Sigmoid colon (tissue), 4 donors: ENCODE measurements at regions not wholly inside any gene's neighbourhood (a gene's known extent, or its start where the extent isn't known, plus 50 kb on each side); places are given as distances from the start of the nearest gene placed in this dataset.

Experiments
- POLR2A ChIP-seq, 2 donors: fragments of 450-650 bp; IDR thresholded peaks; one replicate each; pipeline ENCODE4 v1.6.1; 2016; ENCODE audit warnings: antibody characterized with exemption in 2 of 2, mild to moderate bottlenecking in 2 of 2, moderate library complexity in 2 of 2
- POLR2AphosphoS5 ChIP-seq, 4 donors: sonication (generic); formaldehyde crosslinking; IDR thresholded peaks; one replicate each; pipeline ENCODE4 v1.6.1; 2017; ENCODE audit warnings: antibody characterized with exemption in 4 of 4
- TF ChIP-seq, protein P1 (sequence below), 4 experiments: fragments of 450-650 bp in 3 of 4; fragments of 200-600 bp in 1 of 4; IDR thresholded peaks; one replicate each; pipeline ENCODE4 v1.5.1; 2016 to 2019; ENCODE audit warnings: antibody characterized with exemption in 4 of 4, mild to moderate bottlenecking in 3 of 4, moderate library complexity in 2 of 4

DNA sequence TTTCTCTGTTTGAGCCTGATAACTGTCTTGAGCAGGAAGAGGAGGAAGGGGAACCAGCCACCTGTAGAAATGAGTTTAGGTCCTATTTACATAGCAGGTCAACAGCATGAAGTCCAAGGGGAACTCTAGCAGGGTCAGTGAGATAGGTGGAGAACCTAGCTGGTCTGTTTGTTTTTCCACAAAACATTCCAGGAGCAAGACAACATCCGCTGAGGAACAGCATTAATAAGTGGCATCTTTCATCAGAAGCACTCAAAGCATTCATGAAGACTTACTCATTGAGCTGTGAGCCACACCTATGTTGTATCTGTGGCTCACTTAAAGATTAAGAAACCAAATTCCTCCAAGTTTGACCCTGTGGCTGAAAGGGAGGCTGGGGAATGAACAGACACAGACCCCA lies 115.9 kb downstream of the ACTBL2 start:
- TF ChIP-seq, protein P1, sequence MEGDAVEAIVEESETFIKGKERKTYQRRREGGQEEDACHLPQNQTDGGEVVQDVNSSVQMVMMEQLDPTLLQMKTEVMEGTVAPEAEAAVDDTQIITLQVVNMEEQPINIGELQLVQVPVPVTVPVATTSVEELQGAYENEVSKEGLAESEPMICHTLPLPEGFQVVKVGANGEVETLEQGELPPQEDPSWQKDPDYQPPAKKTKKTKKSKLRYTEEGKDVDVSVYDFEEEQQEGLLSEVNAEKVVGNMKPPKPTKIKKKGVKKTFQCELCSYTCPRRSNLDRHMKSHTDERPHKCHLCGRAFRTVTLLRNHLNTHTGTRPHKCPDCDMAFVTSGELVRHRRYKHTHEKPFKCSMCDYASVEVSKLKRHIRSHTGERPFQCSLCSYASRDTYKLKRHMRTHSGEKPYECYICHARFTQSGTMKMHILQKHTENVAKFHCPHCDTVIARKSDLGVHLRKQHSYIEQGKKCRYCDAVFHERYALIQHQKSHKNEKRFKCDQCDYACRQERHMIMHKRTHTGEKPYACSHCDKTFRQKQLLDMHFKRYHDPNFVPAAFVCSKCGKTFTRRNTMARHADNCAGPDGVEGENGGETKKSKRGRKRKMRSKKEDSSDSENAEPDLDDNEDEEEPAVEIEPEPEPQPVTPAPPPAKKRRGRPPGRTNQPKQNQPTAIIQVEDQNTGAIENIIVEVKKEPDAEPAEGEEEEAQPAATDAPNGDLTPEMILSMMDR (IDR thresholded peaks at IDR 0.05): no peak
- no peak for TF ChIP-seq POLR2AphosphoS5 (IDR thresholded peaks at IDR 0.05)
- no peak for TF ChIP-seq POLR2A (IDR thresholded peaks at IDR 0.05)
